CD4-positive, alpha-beta memory T cell (primary cell): ENCODE measurements at regions not wholly inside any gene's neighbourhood (a gene's known extent, or its start where the extent isn't known, plus 50 kb on each side); places are given as distances from the start of the nearest gene placed in this dataset.

Experiments
- CTCF ChIA-PET: fragments of 350-600 bp; sonication (Branson Sonifier 250); formaldehyde crosslinking; loops from one replicate; lab custom pipeline; 2021; ENCODE audit warnings: inconsistent platforms; ENCODE audit not compliant: partially characterized antibody; lab: Charles Lee
- POLR2A ChIA-PET: fragments of 350-600 bp; sonication (Branson Sonifier 250); formaldehyde crosslinking; loops from one replicate; lab custom pipeline; 2021; ENCODE audit not compliant: partially characterized antibody; lab: Charles Lee
- DNase-seq, 5 donors: peaks; one replicate each; pipeline versions ENCODE4 v3.0.0 to v3.0.0-alpha.2; 2020 to 2022; ENCODE audit warnings: mixed read lengths in 1 of 5
- H3K27ac ChIP-seq: one replicate; pipeline ENCODE4 v1.7.0; 2013; ENCODE audit warnings: low read depth, low read length
- H3K27me3 ChIP-seq: 2 replicates; pipeline ENCODE4 v1.7.0; 2013; ENCODE audit warnings: mild to moderate bottlenecking, low read length, moderate library complexity; ENCODE audit not compliant: insufficient read depth
- H3K36me3 ChIP-seq: 2 replicates; pipeline ENCODE4 v1.7.0; 2013; ENCODE audit warnings: mild to moderate bottlenecking, low read length, moderate library complexity; ENCODE audit not compliant: insufficient read depth
- H3K4me1 ChIP-seq: 2 replicates; pipeline ENCODE4 v1.7.0; 2013; ENCODE audit warnings: mild to moderate bottlenecking, low read length, moderate library complexity; ENCODE audit not compliant: insufficient read depth
- H3K4me3 ChIP-seq, 2 donors: one replicate each; pipeline ENCODE4 v1.7.0; 2013; ENCODE audit warnings: low read length in 2 of 2, mild to moderate bottlenecking in 1 of 2
- H3K9me3 ChIP-seq, 2 donors: one replicate each; pipeline ENCODE4 v1.7.0; 2013; ENCODE audit warnings: low read length in 2 of 2, control low read depth in 1 of 2; ENCODE audit not compliant: control insufficient read depth in 1 of 2
- H3K27ac Mint-ChIP-seq, 7 donors: one replicate each; pipeline ENCODE4 v1.8.0; 2020 to 2021; ENCODE audit warnings: mixed read lengths in 7 of 7, mild to moderate bottlenecking in 6 of 7, inconsistent platforms in 3 of 7, moderate library complexity in 3 of 7
- H3K27me3 Mint-ChIP-seq, 2 donors: one replicate each; pipeline ENCODE4 v1.8.0; 2020 to 2021; ENCODE audit warnings: mixed read lengths in 2 of 2
- H3K36me3 Mint-ChIP-seq, 2 donors: one replicate each; pipeline ENCODE4 v1.8.0; 2020 to 2021; ENCODE audit warnings: mixed read lengths in 2 of 2, inconsistent platforms in 1 of 2, mild to moderate bottlenecking in 1 of 2
- H3K4me1 Mint-ChIP-seq, 4 donors: one replicate each; pipeline ENCODE4 v1.8.0; 2020 to 2021; ENCODE audit warnings: mixed read lengths in 4 of 4, mild to moderate bottlenecking in 1 of 4
- H3K4me3 Mint-ChIP-seq, 8 donors: one replicate each; pipeline ENCODE4 v1.8.0; 2020 to 2021; ENCODE audit warnings: mixed read lengths in 8 of 8, mild to moderate bottlenecking in 7 of 8, moderate library complexity in 6 of 8, inconsistent platforms in 3 of 8
- H3K9me3 Mint-ChIP-seq, 8 donors: one replicate each; pipeline ENCODE4 v1.8.0; 2020 to 2021; ENCODE audit warnings: mixed read lengths in 8 of 8, mild to moderate bottlenecking in 5 of 8, inconsistent platforms in 3 of 8, moderate library complexity in 1 of 8
- intact Hi-C: fragments of 100-400 bp; cut with micrococcal nuclease; formaldehyde crosslinking; loops from one replicate; pipeline ENCODE4 v1.15.1; 2023

DNA sequence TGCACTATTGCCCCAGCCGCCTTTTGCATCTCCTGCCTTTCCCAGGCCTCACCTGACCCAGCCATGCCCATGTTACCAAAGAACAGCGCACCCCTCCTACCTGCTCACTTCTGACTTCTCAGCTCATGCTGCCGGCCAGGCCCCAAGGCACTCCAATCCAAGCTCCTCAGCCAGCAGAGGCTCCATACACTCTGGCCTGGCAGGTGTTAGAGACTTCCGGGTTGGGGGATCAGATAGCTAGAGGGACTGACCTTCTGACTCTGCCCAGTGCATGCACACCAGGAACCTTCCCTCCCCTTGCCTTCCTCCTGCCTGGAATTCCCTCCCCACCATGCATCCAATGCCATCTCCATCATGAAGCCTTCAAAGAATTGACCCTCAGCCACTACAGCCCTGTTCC lies 56.2 kb upstream of the ZMIZ1 start:
- Mint-ChIP-seq H3K36me3 (peaks cover 0 to 1% of the 10 kb centered on the region in 2 donors), H3K27ac (no peak overlapping the region), H3K9me3 (peaks cover 0 to 6% (median 0%) of the 10 kb centered on the region in 8 donors), H3K27me3 (peaks cover 0 to 2% of the 10 kb centered on the region in 2 donors), H3K4me3 (no peak overlapping the region), H3K4me1 (no peaks in the 10 kb centered on the region)
- Histone ChIP-seq H3K4me1 (no peaks in the 10 kb centered on the region), H3K27me3 (no peaks in the 10 kb centered on the region), H3K27ac (no peak overlapping the region), H3K36me3 (no peaks in the 10 kb centered on the region), H3K4me3 (no peak overlapping the region), H3K9me3 (no peaks in the 10 kb centered on the region)
- intact Hi-C loops: no loop called here
- POLR2A ChIA-PET: no interaction called here
- CTCF ChIA-PET: no interaction called here
- no peak for DNase-seq

DNA sequence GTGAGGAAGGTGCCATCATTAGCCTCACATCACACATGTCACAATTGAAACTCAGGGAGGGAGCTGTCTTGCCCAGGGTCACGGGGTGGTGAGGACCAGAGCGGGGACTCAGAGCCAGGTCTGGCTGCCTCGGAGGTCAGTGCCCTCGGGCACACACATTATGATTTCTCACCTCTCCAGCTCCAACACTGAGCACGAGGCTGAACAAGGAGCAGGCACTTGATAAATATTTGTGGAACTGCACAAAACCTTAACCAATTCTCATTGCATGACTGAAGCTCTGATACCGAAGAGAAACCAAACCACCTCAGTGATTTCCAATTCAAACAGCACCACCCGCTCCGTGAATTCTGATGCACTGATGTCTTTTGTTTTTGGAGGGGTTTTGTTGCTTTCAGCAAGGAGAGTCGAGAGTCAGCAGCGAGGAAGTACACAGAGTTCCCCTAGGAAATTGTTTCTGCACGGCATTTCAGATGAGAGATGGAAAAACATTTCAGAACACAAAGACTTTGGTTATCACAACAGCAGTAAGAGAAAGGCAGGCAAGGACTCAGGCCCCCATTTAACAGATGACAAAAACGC lies 55.3 kb upstream of the ZMIZ1 start:
- CTCF ChIA-PET: no interaction called here
- H3K27ac Mint-ChIP-seq: no peak overlapping the region
- H3K4me1 ChIP-seq: no peaks in the 10 kb centered on the region
- POLR2A ChIA-PET: no interaction called here
- H3K27me3 Mint-ChIP-seq: peaks cover 0 to 2% of the 10 kb centered on the region in 2 donors
- intact Hi-C loops: no loop called here
- DNase-seq: no peak
- H3K36me3 Mint-ChIP-seq: peaks cover 0 to 6% of the 10 kb centered on the region in 2 donors
- no peaks in the 10 kb centered on the region for H3K4me1 Mint-ChIP-seq
- H3K27ac ChIP-seq: no peak overlapping the region
- peaks cover 0 to 11% (median 3%) of the 10 kb centered on the region in 8 donors for H3K9me3 Mint-ChIP-seq
- no peak overlapping the region for H3K4me3 Mint-ChIP-seq
- H3K4me3 ChIP-seq: no peak overlapping the region
- H3K27me3 ChIP-seq: no peaks in the 10 kb centered on the region
- no peaks in the 10 kb centered on the region for H3K36me3 ChIP-seq
- no peaks in the 10 kb centered on the region for H3K9me3 ChIP-seq

DNA sequence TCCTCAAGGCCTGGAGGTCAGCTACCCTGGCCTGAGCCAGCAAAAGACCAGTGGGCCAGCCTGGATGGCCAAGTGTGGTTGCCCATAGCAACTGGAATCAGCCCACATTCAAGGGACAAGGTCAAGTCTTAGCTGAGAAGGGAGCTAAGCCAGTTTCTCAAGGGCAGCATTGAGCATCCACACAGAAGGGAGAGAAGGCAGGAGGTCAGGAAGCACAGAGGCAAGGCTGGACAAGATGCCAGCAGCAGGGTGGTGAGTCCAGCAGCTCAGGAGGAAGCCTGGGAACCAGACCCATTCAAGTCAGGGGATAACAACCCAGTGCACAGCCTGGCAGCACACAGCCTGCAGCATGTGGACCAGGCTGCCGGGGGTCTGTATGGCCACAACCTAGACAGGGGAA lies 54.0 kb upstream of the ZMIZ1 start:
- peaks cover 0 to 11% (median 3%) of the 10 kb centered on the region in 8 donors for H3K9me3 Mint-ChIP-seq
- POLR2A ChIA-PET: no interaction called here
- H3K27me3 Mint-ChIP-seq: peaks cover 0 to 2% of the 10 kb centered on the region in 2 donors
- CTCF ChIA-PET: no interaction called here
- H3K4me1 Mint-ChIP-seq: no peaks in the 10 kb centered on the region
- DNase-seq: no peak
- Histone ChIP-seq H3K4me3 (no peak overlapping the region), H3K36me3 (no peaks in the 10 kb centered on the region), H3K27me3 (no peaks in the 10 kb centered on the region), H3K9me3 (no peaks in the 10 kb centered on the region), H3K4me1 (no peaks in the 10 kb centered on the region), H3K27ac (no peak overlapping the region)
- no peak overlapping the region for H3K4me3 Mint-ChIP-seq
- intact Hi-C loops: no loop called here
- H3K27ac Mint-ChIP-seq: no peak overlapping the region
- H3K36me3 Mint-ChIP-seq: peaks cover 0 to 6% of the 10 kb centered on the region in 2 donors

DNA sequence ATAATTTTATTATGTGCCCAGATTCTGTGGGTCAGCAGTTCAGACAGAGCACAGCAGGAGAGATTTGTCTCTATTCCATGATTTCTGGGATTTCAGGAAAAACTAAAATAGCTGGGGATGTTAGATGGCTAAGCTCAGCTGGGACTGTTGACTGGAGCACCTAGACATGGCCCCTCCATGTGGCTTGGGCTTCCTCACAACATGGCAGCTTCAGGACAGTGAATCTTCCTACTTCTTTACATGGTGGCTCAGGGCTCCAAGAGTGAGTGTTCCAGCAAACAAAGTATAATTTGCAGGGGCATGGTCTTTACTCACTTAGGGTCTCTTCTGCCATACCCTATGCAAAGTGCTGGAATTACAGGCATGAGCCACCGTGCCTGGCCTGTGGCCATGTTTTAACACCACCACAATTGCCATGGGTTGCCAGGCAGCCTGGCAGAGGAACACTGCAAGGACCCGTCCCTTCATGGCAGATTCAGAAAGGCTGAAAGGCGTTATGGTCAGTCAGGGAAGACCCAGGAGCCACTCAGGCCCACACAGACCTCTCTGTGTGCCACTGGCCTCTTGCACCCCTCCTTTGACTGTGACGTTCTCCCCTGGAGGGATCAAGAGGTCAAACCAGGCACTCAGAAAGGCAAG lies 50.8 kb upstream of the ZMIZ1 start:
- H3K4me1 ChIP-seq: no peaks in the 10 kb centered on the region
- Mint-ChIP-seq H3K27ac (no peak overlapping the region), H3K9me3 (peaks cover 0 to 11% (median 3%) of the 10 kb centered on the region in 8 donors), H3K36me3 (peaks cover 0 to 6% of the 10 kb centered on the region in 2 donors), H3K27me3 (no peaks in the 10 kb centered on the region), H3K4me3 (no peak overlapping the region), H3K4me1 (peaks cover 0 to 5% (median 1%) of the 10 kb centered on the region in 4 donors)
- intact Hi-C loops: no loop called here
- H3K9me3 ChIP-seq: no peaks in the 10 kb centered on the region
- POLR2A ChIA-PET: no interaction called here
- no peaks in the 10 kb centered on the region for H3K36me3 ChIP-seq
- CTCF ChIA-PET: no interaction called here
- no peaks in the 10 kb centered on the region for H3K27me3 ChIP-seq
- no peak overlapping the region for H3K27ac ChIP-seq
- DNase-seq: no peak
- no peak overlapping the region for H3K4me3 ChIP-seq

DNA sequence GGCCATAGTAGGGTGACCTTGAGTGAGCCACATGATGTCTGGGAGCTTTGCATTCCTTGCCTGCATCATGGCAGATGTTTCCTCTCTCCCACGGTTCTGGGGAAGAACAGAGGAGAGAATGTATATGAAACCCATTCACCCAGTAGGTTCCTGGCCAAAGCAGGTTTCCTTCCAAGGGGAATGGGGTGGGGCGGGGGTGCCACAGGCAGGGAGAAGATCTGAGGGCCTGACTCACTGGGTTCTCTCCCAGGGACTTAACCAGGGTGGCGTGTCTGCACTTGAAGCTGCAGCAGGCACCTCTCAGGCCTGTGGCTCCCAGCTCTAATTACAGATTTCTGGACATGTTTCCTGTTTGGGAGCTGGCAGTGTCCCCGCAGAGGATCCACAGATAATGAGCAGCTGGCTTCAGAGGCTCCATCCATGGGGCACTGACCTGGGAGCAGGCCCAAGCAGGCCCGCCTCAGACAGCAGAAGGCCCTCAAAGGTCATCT lies 50.2 kb upstream of the ZMIZ1 start:
- intact Hi-C loops: no loop called here
- H3K4me1 Mint-ChIP-seq: peaks cover 0 to 7% (median 2%) of the 10 kb centered on the region in 4 donors
- CTCF ChIA-PET: interaction anchor here (0.9 kb wide), 1 partner anchor 176 kb away, joined by 3 read pairs; no protein-coding TSS in a partner anchor
- POLR2A ChIA-PET: no interaction called here
- DNase-seq: no peak
- Histone ChIP-seq H3K27ac (no peak overlapping the region), H3K4me1 (no peaks in the 10 kb centered on the region), H3K36me3 (no peaks in the 10 kb centered on the region), H3K9me3 (no peaks in the 10 kb centered on the region), H3K27me3 (no peaks in the 10 kb centered on the region), H3K4me3 (no peak overlapping the region)
- no peak overlapping the region for H3K4me3 Mint-ChIP-seq
- H3K27ac Mint-ChIP-seq: no peak overlapping the region
- H3K27me3 Mint-ChIP-seq: no peaks in the 10 kb centered on the region
- peaks cover 0 to 11% (median 3%) of the 10 kb centered on the region in 8 donors for H3K9me3 Mint-ChIP-seq
- H3K36me3 Mint-ChIP-seq: peaks cover 0 to 6% of the 10 kb centered on the region in 2 donors
